Muscle of leg (tissue), 3 donors: ENCODE measurements at regions not wholly inside any gene's neighbourhood (a gene's known extent, or its start where the extent isn't known, plus 50 kb on each side); places are given as distances from the start of the nearest gene placed in this dataset.
"Not testable (repeated sequence)": the region's sequence is repeated elsewhere in the genome, so short reads cannot be mapped to it uniquely, and the experiment has no call there.

ENCODE experiments used
- DNase-seq: peaks from one replicate; pipeline ENCODE4 v3.0.0; 2013
- H3K27ac ChIP-seq: one replicate; pipeline ENCODE4 v1.5.1; 2013; ENCODE audit warnings: mild to moderate bottlenecking, low read length, control low read depth
- H3K27me3 ChIP-seq: one replicate; pipeline ENCODE4 v1.6.1; 2013; ENCODE audit warnings: low read length; ENCODE audit not compliant: control insufficient read depth, insufficient read depth
- H3K36me3 ChIP-seq: one replicate; pipeline ENCODE4 v1.6.1; 2013; ENCODE audit warnings: low read length; ENCODE audit not compliant: control insufficient read depth, insufficient read depth
- H3K4me1 ChIP-seq: one replicate; pipeline ENCODE4 v1.6.1; 2013; ENCODE audit warnings: low read length; ENCODE audit not compliant: control insufficient read depth, insufficient read depth
- H3K4me3 ChIP-seq: one replicate; pipeline ENCODE4 v1.5.1; 2013; ENCODE audit warnings: low read length, control low read depth
- H3K9me3 ChIP-seq: replicated peaks from 2 replicates; pipeline ENCODE4 v1.6.1; 2013; ENCODE audit warnings: low read depth, low read length; ENCODE audit not compliant: control insufficient read depth
- WGBS: methylation state at CpG from one replicate; pipeline ENCODE4 v1.1.5; 2013; ENCODE audit warnings: missing lambda C conversion rate; ENCODE audit not compliant: insufficient coverage; 5-methylcytosine and 5-hydroxymethylcytosine counted together

GRCh38 chr22:22758101-22758807, 113.8 kb downstream of the GGTLC2 start:
- H3K4me3 ChIP-seq, H3K4me1 ChIP-seq, H3K27me3 ChIP-seq, H3K9me3 ChIP-seq, H3K36me3 ChIP-seq, H3K27ac ChIP-seq, DNase-seq: not testable (repeated sequence)
- 80% methylated on average over 3 of the region's 6 CpGs for WGBS

- H3K27me3 ChIP-seq = no peaks in the 10 kb centered on the region
- H3K27ac ChIP-seq = no peak overlapping the region
- no peak overlapping the region for H3K4me3 ChIP-seq
- DNase-seq = no peak
- no peaks in the 10 kb centered on the region for H3K9me3 ChIP-seq
- no peaks in the 10 kb centered on the region for H3K4me1 ChIP-seq
- H3K36me3 ChIP-seq = no peaks in the 10 kb centered on the region
- 60% methylated on average over 5 of the region's 6 CpGs for WGBS
These were observed 115.0 kb downstream of the GGTLC2 start for GRCh38 chr22:22759371-22759770.

GRCh38 chr22:22759889-22760546, 115.6 kb downstream of the GGTLC2 start:
- no CpG with 5 or more reads among the region's 7 CpGs for WGBS
- Histone ChIP-seq H3K27me3 (no peaks in the 10 kb centered on the region), H3K4me1 (no peaks in the 10 kb centered on the region), H3K27ac (no peak overlapping the region), H3K9me3 (no peaks in the 10 kb centered on the region), H3K36me3 (no peaks in the 10 kb centered on the region), H3K4me3 (no peak overlapping the region)
- DNase-seq = no peak

GRCh38 chr22:22761606-22761962, 117.2 kb downstream of the GGTLC2 start:
- Histone ChIP-seq H3K4me1 (no peaks in the 10 kb centered on the region), H3K36me3 (no peaks in the 10 kb centered on the region), H3K4me3 (no peak overlapping the region), H3K27me3 (no peaks in the 10 kb centered on the region), H3K9me3 (no peaks in the 10 kb centered on the region), H3K27ac (no peak overlapping the region)
- no CpG with 5 or more reads among the region's 1 CpG for WGBS
- DNase-seq = no peak

- 76% methylated on average over 5 of the region's 8 CpGs for WGBS
- DNase-seq = no peak
- no peaks in the 10 kb centered on the region for H3K27me3 ChIP-seq
These were observed 117.8 kb downstream of the GGTLC2 start for GRCh38 chr22:22761963-22762772.

GRCh38 chr22:22763512-22763911, 119.1 kb downstream of the GGTLC2 start:
- Histone ChIP-seq H3K4me1 (no peaks in the 10 kb centered on the region), H3K36me3 (no peaks in the 10 kb centered on the region), H3K4me3 (no peak overlapping the region), H3K9me3 (no peaks in the 10 kb centered on the region), H3K27ac (no peak overlapping the region), H3K27me3 (peaks cover 6% of the 10 kb centered on the region)
- no peak for DNase-seq
- WGBS = 78% methylated on average over 3 of the region's 4 CpGs

More at GRCh38 chr22:22761963-22762772, 117.8 kb downstream of the GGTLC2 start:
- Histone ChIP-seq H3K4me1 (no peaks in the 10 kb centered on the region), H3K27ac (no peak overlapping the region), H3K9me3 (no peaks in the 10 kb centered on the region), H3K36me3 (no peaks in the 10 kb centered on the region), H3K4me3 (no peak overlapping the region)

GRCh38 chr22:22764085-22764484, 119.7 kb downstream of the GGTLC2 start:
- Histone ChIP-seq H3K4me1 (no peaks in the 10 kb centered on the region), H3K27me3 (peaks cover 6% of the 10 kb centered on the region), H3K9me3 (no peaks in the 10 kb centered on the region), H3K27ac (no peak overlapping the region), H3K36me3 (no peaks in the 10 kb centered on the region), H3K4me3 (no peak overlapping the region)
- no peak for DNase-seq
- WGBS = no CpG with 5 or more reads among the region's 2 CpGs

- 33% methylated on average over 10 of the region's 10 CpGs for WGBS
- Histone ChIP-seq H3K4me1 (no peaks in the 10 kb centered on the region), H3K4me3 (no peak overlapping the region)
These were observed 119.6 kb upstream of the IGLL5 start for GRCh38 chr22:22767876-22768602.

GRCh38 chr22:22768885-22769284, 118.7 kb upstream of the IGLL5 start:
- Histone ChIP-seq H3K36me3 (no peaks in the 10 kb centered on the region), H3K27me3 (peaks cover 11% of the 10 kb centered on the region), H3K4me1 (no peaks in the 10 kb centered on the region), H3K9me3 (no peaks in the 10 kb centered on the region), H3K4me3 (no peak overlapping the region), H3K27ac (no peak overlapping the region)
- no peak for DNase-seq
- 83% methylated on average over 2 of the region's 2 CpGs for WGBS

More at GRCh38 chr22:22767876-22768602, 119.6 kb upstream of the IGLL5 start:
- DNase-seq = no peak
- H3K36me3 ChIP-seq = no peaks in the 10 kb centered on the region
- peaks cover 11% of the 10 kb centered on the region for H3K27me3 ChIP-seq
- H3K9me3 ChIP-seq = no peaks in the 10 kb centered on the region
- no peak overlapping the region for H3K27ac ChIP-seq
